Activated naive CD4-positive, alpha-beta T cell treated with anti-CD3 and anti-CD28 coated beads for 36 hours (primary cell): ENCODE measurements at regions not wholly inside any gene's neighbourhood (a gene's known extent, or its start where the extent isn't known, plus 50 kb on each side); places are given as distances from the start of the nearest gene placed in this dataset.

Source experiments
- CTCF ChIA-PET: fragments of 350-600 bp; sonication (Branson Sonifier 250); formaldehyde crosslinking; loops from one replicate; lab custom pipeline; 2021; ENCODE audit warnings: antibody characterized with exemption; lab: Charles Lee
- DNase-seq: peaks from one replicate; pipeline ENCODE4 v3.0.0-alpha.2; 2020
- H3K27ac Mint-ChIP-seq: one replicate; pipeline ENCODE4 v1.8.0; 2021; ENCODE audit warnings: mild to moderate bottlenecking, mixed read lengths
- H3K27me3 Mint-ChIP-seq: one replicate; pipeline ENCODE4 v1.8.0; 2021; ENCODE audit warnings: low read depth, mixed read lengths
- H3K36me3 Mint-ChIP-seq: one replicate; pipeline ENCODE4 v1.8.0; 2021; ENCODE audit warnings: low read depth, mixed read lengths
- H3K4me1 Mint-ChIP-seq: one replicate; pipeline ENCODE4 v1.8.0; 2021; ENCODE audit warnings: low read depth, mixed read lengths
- H3K4me3 Mint-ChIP-seq: one replicate; pipeline ENCODE4 v1.8.0; 2021; ENCODE audit warnings: mild to moderate bottlenecking, moderate library complexity, mixed read lengths
- H3K9me3 Mint-ChIP-seq: one replicate; pipeline ENCODE4 v1.8.0; 2021; ENCODE audit warnings: mixed read lengths
- intact Hi-C: fragments of 100-400 bp; cut with micrococcal nuclease; formaldehyde crosslinking; loops from one replicate; pipeline ENCODE4 v1.15.1; 2023

- Mint-ChIP-seq H3K36me3 (no peaks in the 10 kb centered on the region), H3K27me3 (no peaks in the 10 kb centered on the region), H3K9me3 (peaks cover under 1% of the 10 kb centered on the region), H3K4me3 (no peak overlapping the region), H3K27ac (no peak overlapping the region), H3K4me1 (no peaks in the 10 kb centered on the region)
- CTCF ChIA-PET = no interaction called here
- DNase-seq = no peak
- intact Hi-C loops = no loop called here
These were observed 128.8 kb downstream of the FOXG1 start for GRCh38 chr14:28895389-28895788.

DNA sequence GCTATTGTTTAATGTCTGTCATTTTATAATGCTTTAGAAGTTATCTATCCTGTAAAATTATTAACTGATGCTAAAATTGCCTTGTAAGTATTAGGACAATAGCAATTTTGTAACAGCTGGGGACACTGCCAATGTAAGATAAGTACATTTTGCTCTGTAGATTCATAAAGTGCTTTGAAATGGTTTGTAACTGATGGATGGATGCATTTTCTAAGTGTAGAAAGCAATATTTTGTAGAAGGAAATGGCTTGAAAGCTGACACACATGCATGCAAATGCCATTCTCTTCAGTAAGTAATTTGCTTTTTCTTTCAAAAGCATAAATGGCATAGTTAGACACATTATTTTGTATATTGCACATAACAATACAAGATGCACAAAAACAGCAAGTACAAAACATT lies 129.8 kb downstream of the FOXG1 start:
- no peaks in the 10 kb centered on the region for H3K36me3 Mint-ChIP-seq
- CTCF ChIA-PET = no interaction called here
- H3K9me3 Mint-ChIP-seq = no peaks in the 10 kb centered on the region
- no peak for DNase-seq
- H3K27ac Mint-ChIP-seq = no peak overlapping the region
- no peak overlapping the region for H3K4me3 Mint-ChIP-seq
- no peaks in the 10 kb centered on the region for H3K4me1 Mint-ChIP-seq
- intact Hi-C loops = no loop called here
- no peaks in the 10 kb centered on the region for H3K27me3 Mint-ChIP-seq

- H3K27me3 Mint-ChIP-seq = no peaks in the 10 kb centered on the region
- no peaks in the 10 kb centered on the region for H3K4me1 Mint-ChIP-seq
- H3K9me3 Mint-ChIP-seq = peaks cover 3% of the 10 kb centered on the region
- CTCF ChIA-PET = no interaction called here
- H3K27ac Mint-ChIP-seq = no peak overlapping the region
- intact Hi-C loops = no loop called here
- H3K36me3 Mint-ChIP-seq = no peaks in the 10 kb centered on the region
- H3K4me3 Mint-ChIP-seq = no peak overlapping the region
- no peak for DNase-seq
These were observed 135.0 kb downstream of the FOXG1 start for GRCh38 chr14:28901631-28902030.

- no peak for DNase-seq
- no peak overlapping the region for H3K27ac Mint-ChIP-seq
- no peak overlapping the region for H3K4me3 Mint-ChIP-seq
- H3K9me3 Mint-ChIP-seq = peaks cover 9% of the 10 kb centered on the region
- H3K27me3 Mint-ChIP-seq = no peaks in the 10 kb centered on the region
- intact Hi-C loops = no loop called here
- CTCF ChIA-PET = no interaction called here
- no peaks in the 10 kb centered on the region for H3K36me3 Mint-ChIP-seq
- no peaks in the 10 kb centered on the region for H3K4me1 Mint-ChIP-seq
These were observed 136.3 kb downstream of the FOXG1 start for GRCh38 chr14:28902930-28903329.

DNA sequence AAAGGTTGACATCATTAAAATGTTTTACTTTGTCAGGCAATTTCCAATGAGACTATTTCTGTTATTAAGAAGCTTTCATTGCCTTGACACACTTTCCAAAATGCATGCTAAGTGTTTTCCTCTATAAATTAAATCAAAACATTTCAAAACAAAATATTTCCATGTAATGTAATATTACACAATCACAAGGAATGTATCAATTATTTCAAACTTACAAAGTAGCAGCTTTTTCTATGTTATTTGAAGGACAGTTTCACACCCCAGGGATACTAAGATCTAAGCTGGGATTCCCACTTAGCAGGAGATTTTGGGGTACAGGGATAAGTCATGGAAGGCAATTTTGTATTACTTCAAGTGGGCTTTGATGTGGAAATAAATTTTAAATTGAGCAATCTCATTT lies 144.9 kb downstream of the FOXG1 start:
- H3K4me1 Mint-ChIP-seq = no peaks in the 10 kb centered on the region
- H3K4me3 Mint-ChIP-seq = no peak overlapping the region
- H3K27me3 Mint-ChIP-seq = no peaks in the 10 kb centered on the region
- intact Hi-C loops = no loop called here
- no peaks in the 10 kb centered on the region for H3K36me3 Mint-ChIP-seq
- H3K9me3 Mint-ChIP-seq = peaks cover 28% of the 10 kb centered on the region
- CTCF ChIA-PET = no interaction called here
- DNase-seq = no peak
- H3K27ac Mint-ChIP-seq = no peak overlapping the region

DNA sequence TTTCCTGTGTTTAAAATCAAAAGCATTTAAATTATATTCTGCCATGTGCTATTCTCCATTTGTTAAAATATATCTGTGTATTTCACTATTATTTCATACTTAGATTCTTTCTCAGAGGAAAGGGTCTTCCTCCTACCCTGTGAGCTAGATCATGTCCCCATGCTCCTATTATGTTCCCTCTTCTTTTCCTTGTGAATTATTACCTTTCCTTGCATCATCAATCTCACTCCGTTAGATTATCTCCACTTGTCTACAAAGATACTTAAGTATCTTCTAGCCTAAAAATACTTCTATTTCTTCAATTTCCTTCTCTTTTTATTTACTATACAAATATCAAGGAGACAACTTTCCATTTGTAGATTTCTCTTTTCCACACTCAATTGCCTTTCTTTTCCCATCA lies 146.5 kb downstream of the FOXG1 start:
- intact Hi-C loops = no loop called here
- Mint-ChIP-seq H3K36me3 (no peaks in the 10 kb centered on the region), H3K27ac (no peak overlapping the region), H3K27me3 (no peaks in the 10 kb centered on the region), H3K9me3 (peaks cover 23% of the 10 kb centered on the region), H3K4me1 (no peaks in the 10 kb centered on the region), H3K4me3 (no peak overlapping the region)
- no peak for DNase-seq
- CTCF ChIA-PET = no interaction called here

DNA sequence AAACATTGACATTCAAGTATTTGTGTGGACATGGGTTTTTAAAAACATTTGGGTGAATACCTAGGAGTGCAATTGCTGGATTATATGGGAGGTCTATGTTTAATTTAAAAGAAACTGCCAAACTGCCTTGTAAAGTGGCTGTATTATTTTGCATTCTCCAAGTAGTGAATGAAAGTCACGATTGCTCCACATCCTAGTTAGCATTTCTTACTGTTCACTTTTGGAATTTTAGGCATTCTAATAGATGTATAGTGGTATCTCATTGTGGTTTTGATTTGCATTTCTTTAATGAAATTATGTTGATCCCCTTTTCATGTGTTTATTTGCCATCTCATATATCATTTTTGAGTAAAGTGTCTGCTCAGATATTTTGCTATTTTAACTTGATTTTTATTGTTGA lies 159.5 kb downstream of the FOXG1 start:
- peaks cover 6% of the 10 kb centered on the region for H3K9me3 Mint-ChIP-seq
- CTCF ChIA-PET = no interaction called here
- H3K27ac Mint-ChIP-seq = no peak overlapping the region
- H3K4me3 Mint-ChIP-seq = no peak overlapping the region
- no peaks in the 10 kb centered on the region for H3K27me3 Mint-ChIP-seq
- no peak for DNase-seq
- intact Hi-C loops = no loop called here
- no peaks in the 10 kb centered on the region for H3K36me3 Mint-ChIP-seq
- no peaks in the 10 kb centered on the region for H3K4me1 Mint-ChIP-seq

DNA sequence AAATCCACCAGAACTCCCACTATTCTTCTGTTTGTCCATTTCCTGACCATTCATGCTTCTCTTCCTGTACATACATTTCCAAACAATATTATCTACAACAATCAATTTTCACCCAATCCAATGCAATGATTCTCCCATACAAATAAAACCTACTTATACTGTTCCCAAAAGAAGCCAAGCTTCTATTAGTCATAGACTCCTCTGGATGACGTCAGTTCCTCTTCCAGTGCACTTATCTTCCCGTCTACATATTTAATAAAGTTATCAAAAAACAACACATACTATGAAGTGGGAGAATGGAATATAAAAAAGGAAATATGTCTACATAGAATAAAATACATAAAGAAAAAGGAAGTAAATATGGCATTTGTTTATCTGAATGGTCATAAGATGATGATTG lies 165.4 kb downstream of the FOXG1 start:
- DNase-seq = no peak
- intact Hi-C loops = no loop called here
- H3K27me3 Mint-ChIP-seq = no peaks in the 10 kb centered on the region
- H3K9me3 Mint-ChIP-seq = peaks cover 19% of the 10 kb centered on the region
- CTCF ChIA-PET = no interaction called here
- no peaks in the 10 kb centered on the region for H3K4me1 Mint-ChIP-seq
- H3K4me3 Mint-ChIP-seq = no peak overlapping the region
- no peaks in the 10 kb centered on the region for H3K36me3 Mint-ChIP-seq
- no peak overlapping the region for H3K27ac Mint-ChIP-seq

DNA sequence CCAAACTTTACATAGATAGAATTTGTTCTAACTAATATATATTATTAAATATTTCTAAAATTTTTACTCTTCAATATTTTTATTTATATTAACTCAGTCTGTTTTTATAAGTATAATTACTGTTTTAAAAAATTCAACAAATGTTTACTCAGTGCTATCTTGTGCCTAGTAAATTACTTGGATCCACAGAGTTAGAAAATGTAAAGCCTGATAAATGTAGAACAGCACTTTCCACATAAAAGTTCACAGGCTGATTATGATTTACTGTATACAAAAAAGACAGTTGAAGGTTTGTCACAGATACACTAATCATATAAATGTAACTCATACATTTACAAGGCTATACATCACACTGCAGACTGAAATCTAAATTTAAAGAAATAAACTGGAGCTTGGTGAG lies 170.0 kb downstream of the FOXG1 start:
- no peaks in the 10 kb centered on the region for H3K4me1 Mint-ChIP-seq
- H3K27ac Mint-ChIP-seq = no peak overlapping the region
- H3K4me3 Mint-ChIP-seq = no peak overlapping the region
- CTCF ChIA-PET = no interaction called here
- no peak for DNase-seq
- intact Hi-C loops = no loop called here
- H3K36me3 Mint-ChIP-seq = no peaks in the 10 kb centered on the region
- no peaks in the 10 kb centered on the region for H3K27me3 Mint-ChIP-seq
- H3K9me3 Mint-ChIP-seq = peaks cover 19% of the 10 kb centered on the region

DNA sequence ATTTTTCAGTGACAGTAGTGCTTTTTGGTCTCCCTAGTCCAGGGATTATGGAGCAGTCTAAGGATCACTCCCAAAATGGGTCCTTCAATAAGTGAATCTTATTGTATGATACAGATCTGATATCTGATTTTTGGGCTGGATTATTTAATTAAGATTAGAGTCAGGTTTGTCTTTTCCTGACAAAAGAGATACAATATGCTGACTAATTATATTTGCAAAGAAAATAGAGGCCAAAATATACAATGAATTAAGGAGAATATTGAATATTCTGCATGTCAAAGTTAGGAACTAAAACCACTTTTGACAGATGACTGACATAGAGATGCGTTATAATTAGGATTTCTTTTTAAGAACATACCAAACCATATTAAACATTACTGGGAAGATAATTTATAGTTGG lies 175.2 kb downstream of the FOXG1 start:
- CTCF ChIA-PET = no interaction called here
- H3K27ac Mint-ChIP-seq = no peak overlapping the region
- H3K4me3 Mint-ChIP-seq = no peak overlapping the region
- H3K9me3 Mint-ChIP-seq = peaks cover 6% of the 10 kb centered on the region
- intact Hi-C loops = no loop called here
- H3K36me3 Mint-ChIP-seq = no peaks in the 10 kb centered on the region
- H3K27me3 Mint-ChIP-seq = no peaks in the 10 kb centered on the region
- DNase-seq = no peak
- H3K4me1 Mint-ChIP-seq = no peaks in the 10 kb centered on the region

GRCh38 chr14:28944605-28945004 lies 178.0 kb downstream of the FOXG1 start:
- no peak overlapping the region for H3K4me3 Mint-ChIP-seq
- no peaks in the 10 kb centered on the region for H3K36me3 Mint-ChIP-seq
- H3K9me3 Mint-ChIP-seq = peaks cover 5% of the 10 kb centered on the region
- CTCF ChIA-PET = no interaction called here
- H3K27me3 Mint-ChIP-seq = no peaks in the 10 kb centered on the region
- intact Hi-C loops = no loop called here
- DNase-seq = no peak
- no peak overlapping the region for H3K27ac Mint-ChIP-seq
- no peaks in the 10 kb centered on the region for H3K4me1 Mint-ChIP-seq

DNA sequence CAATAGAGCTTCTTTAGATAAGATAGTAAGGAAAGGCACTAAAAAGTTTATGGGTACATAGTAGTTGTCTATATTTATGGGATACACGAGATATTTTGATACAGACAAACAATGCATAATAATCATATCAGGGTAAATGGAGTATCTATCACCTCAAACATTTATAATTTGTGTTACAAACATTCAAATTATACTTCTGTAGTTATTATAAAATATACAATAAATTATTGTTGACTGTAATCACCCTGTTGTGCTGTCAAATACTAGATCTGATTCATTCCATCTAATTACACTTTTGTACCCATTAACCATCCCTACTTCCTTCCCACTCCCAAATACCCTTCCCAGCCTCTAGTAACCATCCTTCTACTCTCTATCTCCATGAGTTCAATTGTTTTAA lies 179.7 kb downstream of the FOXG1 start:
- Mint-ChIP-seq H3K36me3 (no peaks in the 10 kb centered on the region), H3K9me3 (peaks cover 5% of the 10 kb centered on the region), H3K4me1 (no peaks in the 10 kb centered on the region), H3K27ac (no peak overlapping the region), H3K27me3 (no peaks in the 10 kb centered on the region), H3K4me3 (no peak overlapping the region)
- CTCF ChIA-PET = no interaction called here
- no peak for DNase-seq
- intact Hi-C loops = no loop called here

DNA sequence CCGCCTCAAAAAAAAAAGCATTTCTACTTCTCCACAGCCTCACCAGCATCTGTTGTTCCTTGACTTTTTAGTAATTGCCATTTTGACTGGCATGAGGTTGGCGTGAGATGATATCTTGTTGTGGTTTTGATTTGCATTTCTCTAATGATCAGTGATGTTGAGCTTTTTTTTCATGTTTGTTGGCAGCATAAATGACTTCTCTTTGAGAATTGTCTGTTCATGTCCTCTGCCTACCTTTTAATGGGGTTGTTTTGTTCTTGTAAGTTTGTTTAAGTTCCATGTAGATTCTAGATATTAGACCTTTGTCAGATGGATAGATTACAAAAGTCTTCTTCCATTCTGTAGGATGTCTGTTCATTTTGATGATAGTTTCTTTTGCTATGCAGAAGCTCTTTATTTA lies 182.9 kb downstream of the FOXG1 start:
- H3K4me1 Mint-ChIP-seq = no peaks in the 10 kb centered on the region
- DNase-seq = no peak
- no peak overlapping the region for H3K27ac Mint-ChIP-seq
- no peak overlapping the region for H3K4me3 Mint-ChIP-seq
- intact Hi-C loops = no loop called here
- CTCF ChIA-PET = no interaction called here
- no peaks in the 10 kb centered on the region for H3K36me3 Mint-ChIP-seq
- peaks cover 5% of the 10 kb centered on the region for H3K9me3 Mint-ChIP-seq
- H3K27me3 Mint-ChIP-seq = no peaks in the 10 kb centered on the region

- H3K9me3 Mint-ChIP-seq = peaks cover 8% of the 10 kb centered on the region
- no peak for DNase-seq
- H3K27ac Mint-ChIP-seq = no peak overlapping the region
- no peak overlapping the region for H3K4me3 Mint-ChIP-seq
- intact Hi-C loops = no loop called here
- no peaks in the 10 kb centered on the region for H3K4me1 Mint-ChIP-seq
- H3K36me3 Mint-ChIP-seq = no peaks in the 10 kb centered on the region
- H3K27me3 Mint-ChIP-seq = no peaks in the 10 kb centered on the region
- CTCF ChIA-PET = interaction anchor here (0.5 kb wide), 1 partner anchor 42 kb away, joined by 3 read pairs; no protein-coding TSS in a partner anchor
These were observed 185.6 kb downstream of the FOXG1 start for GRCh38 chr14:28952161-28952560.
